Stomach (tissue), 8 donors: ENCODE measurements at regions not wholly inside any gene's neighbourhood (a gene's known extent, or its start where the extent isn't known, plus 50 kb on each side); places are given as distances from the start of the nearest gene placed in this dataset.

Experiments used
- DNase-seq, 2 donors: peaks; one replicate each; pipeline versions ENCODE4 v3.0.0 to v3.0.0-alpha.2; 2013 to 2019
- H3K27ac ChIP-seq, 5 donors: fragments of 200-600 bp in 4 of 5; sonication (generic) in 4 of 5; one replicate each; pipeline ENCODE4 v1.5.1; 2013 to 2019; ENCODE audit warnings: mild to moderate bottlenecking in 1 of 5, moderate library complexity in 1 of 5
- H3K27me3 ChIP-seq, 3 donors: fragments of 200-600 bp; sonication (generic); one replicate each; pipeline ENCODE4 v1.5.1; 2017 to 2019; ENCODE audit warnings: mixed run types in 1 of 3
- H3K36me3 ChIP-seq, 4 donors: fragments of 200-600 bp; sonication (generic); 1 replicate in 3 of 4; 2 replicates in 1 of 4; pipeline ENCODE4 v1.5.1; 2016 to 2019
- H3K4me1 ChIP-seq, 4 donors: fragments of 200-600 bp; sonication (generic); one replicate each; pipeline ENCODE4 v1.5.1; 2016 to 2019
- H3K4me3 ChIP-seq, 4 donors: fragments of 200-600 bp; sonication (generic) in 3 of 4; one replicate each; pipeline ENCODE4 v1.5.1; 2016 to 2019; ENCODE audit warnings: mild to moderate bottlenecking in 1 of 4
- H3K9me3 ChIP-seq, 4 donors: fragments of 200-600 bp; sonication (generic); one replicate each; pipeline ENCODE4 v1.5.1; 2016 to 2019
- CTCF ChIP-seq, 7 experiments: fragments of 450-650 bp in 4 of 7; fragments of 200-600 bp in 3 of 7; sonication (generic) in 3 of 7; IDR thresholded peaks; one replicate each; pipeline ENCODE4 v1.5.1; 2016 to 2019; ENCODE audit warnings: antibody characterized with exemption in 7 of 7, control low read depth in 2 of 7, mild to moderate bottlenecking in 1 of 7
- EP300 ChIP-seq: sonication (generic); formaldehyde crosslinking; IDR thresholded peaks from one replicate; pipeline ENCODE4 v1.6.1; 2017; ENCODE audit warnings: antibody characterized with exemption
- POLR2A ChIP-seq, 4 donors: fragments of 450-650 bp; IDR thresholded peaks; one replicate each; pipeline ENCODE4 v1.6.1; 2016; ENCODE audit warnings: antibody characterized with exemption in 4 of 4, control low read depth in 2 of 4, mild to moderate bottlenecking in 1 of 4, moderate library complexity in 1 of 4
- POLR2AphosphoS5 ChIP-seq, 3 donors: sonication (generic); formaldehyde crosslinking; IDR thresholded peaks; one replicate each; pipeline ENCODE4 v1.6.1; 2016; ENCODE audit warnings: antibody characterized with exemption in 3 of 3
- WGBS, 5 donors: extraction: QIAGEN DNeasy Blood & Tissue Kit in 3 of 5; methylation state at CpG; one replicate each; pipeline versions ENCODE4 v1.1.5 to v1.1.7; 2013 to 2018; 5-methylcytosine and 5-hydroxymethylcytosine counted together
- intact Hi-C: fragments of 100-400 bp; cut with DNase I; formaldehyde crosslinking; loops from one replicate; pipeline ENCODE4 v1.15.1; 2023; ENCODE audit warnings: low total_unique reads
- donor health status: healthy with polysubstance abuse.
- donor health status: Bipolar disorder and iron deficiency.
- donor health status: healthy.

- no peak for DNase-seq
- Histone ChIP-seq H3K27me3 (no peaks in the 10 kb centered on the region), H3K4me3 (no peak overlapping the region), H3K36me3 (no peaks in the 10 kb centered on the region), H3K27ac (no peak overlapping the region), H3K9me3 (peaks cover 0 to 40% (median 19%) of the 10 kb centered on the region in 4 donors), H3K4me1 (no peaks in the 10 kb centered on the region)
- intact Hi-C loops = no loop called here
- 38 to 67% (median 47%) methylated on average over 1 of the region's 1 CpG for WGBS, 5 donors
- TF ChIP-seq POLR2AphosphoS5 (IDR thresholded peaks at IDR 0.05) = no peak
- TF ChIP-seq CTCF (IDR thresholded peaks at IDR 0.05) = no peak
Observed at GRCh38 chr2:116444256-116444872, 1370.1 kb upstream of the DDX18 start.

- Histone ChIP-seq H3K4me3 (no peak overlapping the region), H3K9me3 (peaks cover 0 to 30% (median 9%) of the 10 kb centered on the region in 4 donors), H3K27me3 (no peaks in the 10 kb centered on the region), H3K27ac (no peak overlapping the region), H3K4me1 (no peaks in the 10 kb centered on the region), H3K36me3 (no peaks in the 10 kb centered on the region)
- DNase-seq = no peak
- 72 to 88% (median 83%) methylated on average over 1 of the region's 1 CpG for WGBS, 5 donors
- intact Hi-C loops = no loop called here
- TF ChIP-seq CTCF (IDR thresholded peaks at IDR 0.05) (no peak), POLR2AphosphoS5 (IDR thresholded peaks at IDR 0.05) (no peak), POLR2A (IDR thresholded peaks at IDR 0.05) (no peak), EP300 (no peak)
Observed at GRCh38 chr2:116450990-116451389, 1363.5 kb upstream of the DDX18 start.

GRCh38 chr2:116452651-116453050 is 1361.8 kb upstream of the DDX18 start:
- no peaks in the 10 kb centered on the region for H3K27me3 ChIP-seq
- H3K27ac ChIP-seq = no peak overlapping the region
- no peaks in the 10 kb centered on the region for H3K36me3 ChIP-seq
- intact Hi-C loops = no loop called here
- H3K9me3 ChIP-seq = peaks cover 0 to 44% (median 19%) of the 10 kb centered on the region in 4 donors
- WGBS, 5 donors = 59 to 67% (median 62%) methylated on average over 2 of the region's 2 CpGs
- no peak overlapping the region for H3K4me3 ChIP-seq
- no peak for DNase-seq
- no peak for TF ChIP-seq CTCF (IDR thresholded peaks at IDR 0.05)
- TF ChIP-seq POLR2AphosphoS5 (IDR thresholded peaks at IDR 0.05) = no peak
- no peak for TF ChIP-seq EP300
- no peak for TF ChIP-seq POLR2A (IDR thresholded peaks at IDR 0.05)
- no peaks in the 10 kb centered on the region for H3K4me1 ChIP-seq

GRCh38 chr2:116456429-116456828 is 1358.1 kb upstream of the DDX18 start:
- TF ChIP-seq EP300 (no peak), POLR2A (IDR thresholded peaks at IDR 0.05) (no peak), CTCF (IDR thresholded peaks at IDR 0.05) (no peak), POLR2AphosphoS5 (IDR thresholded peaks at IDR 0.05) (no peak)
- intact Hi-C loops = no loop called here
- Histone ChIP-seq H3K36me3 (no peaks in the 10 kb centered on the region), H3K9me3 (peaks cover 0 to 35% (median 22%) of the 10 kb centered on the region in 4 donors), H3K4me1 (no peaks in the 10 kb centered on the region), H3K27me3 (no peaks in the 10 kb centered on the region), H3K4me3 (no peak overlapping the region), H3K27ac (no peak overlapping the region)
- no peak for DNase-seq
- WGBS, 5 donors = 85 to 96% (median 90%) methylated on average over 4 of the region's 4 CpGs
